Keratinocyte (primary cell): ENCODE measurements at regions not wholly inside any gene's neighbourhood (a gene's known extent, or its start where the extent isn't known, plus 50 kb on each side); places are given as distances from the start of the nearest gene placed in this dataset.

Experiments used
- DNase-seq: peaks from one replicate; pipeline ENCODE4 v3.0.0-alpha.2; 2011; ENCODE audit warnings: low read depth, missing footprints, low spot score
- FAIRE-seq: peaks from 2 replicates; lab custom pipeline; 2011; peaks lifted over from hg19 to GRCh38; lab: Jason Lieb, UNC
- H2AFZ ChIP-seq: 2 replicates; pipeline ENCODE4 v1.6.0; 2012; ENCODE audit warnings: low read length, control low read depth, inconsistent platforms; ENCODE audit not compliant: control insufficient read depth
- H3K27ac ChIP-seq: 2 replicates; pipeline ENCODE4 v1.5.1; 2011; ENCODE audit warnings: low read length; ENCODE audit not compliant: control insufficient read depth, insufficient read depth
- H3K27me3 ChIP-seq: 3 replicates; pipeline ENCODE4 v1.6.0; 2011; ENCODE audit warnings: low read length; ENCODE audit not compliant: control insufficient read depth, insufficient read depth; ENCODE audit errors: extremely low read depth
- H3K36me3 ChIP-seq, 2 experiments: 2 replicates in 1 of 2; 3 replicates in 1 of 2; pipeline ENCODE4 v1.5.1; 2011; ENCODE audit warnings: low read length in 2 of 2, mild to moderate bottlenecking in 1 of 2; ENCODE audit not compliant: control insufficient read depth in 2 of 2, insufficient read depth in 2 of 2; ENCODE audit errors: extremely low read depth in 1 of 2
- H3K4me1 ChIP-seq: 3 replicates; pipeline ENCODE4 v1.5.1; 2011; ENCODE audit warnings: low read length; ENCODE audit not compliant: control insufficient read depth, insufficient read depth; ENCODE audit errors: extremely low read depth
- H3K4me2 ChIP-seq: 3 replicates; pipeline ENCODE4 v1.6.0; 2011; ENCODE audit warnings: low read depth, low read length; ENCODE audit not compliant: control insufficient read depth, insufficient read depth; ENCODE audit errors: extremely low read depth
- H3K4me3 ChIP-seq, 3 experiments: fragments of 200-600 bp in 1 of 3; sonication (generic) in 1 of 3; 2 replicates in 2 of 3; 3 replicates in 1 of 3; pipeline ENCODE4 v1.5.1; 2011 to 2016; ENCODE audit warnings: low read length in 3 of 3, mild to moderate bottlenecking in 3 of 3, control low read depth in 2 of 3, inconsistent platforms in 1 of 3, low read depth in 1 of 3, mixed read lengths in 1 of 3, mixed run types in 1 of 3, moderate library complexity in 1 of 3; ENCODE audit not compliant: control insufficient read depth in 2 of 3, insufficient read depth in 2 of 3; ENCODE audit errors: extremely low read depth in 1 of 3
- H3K79me2 ChIP-seq: 2 replicates; pipeline ENCODE4 v1.6.0; 2012; ENCODE audit warnings: low read length; ENCODE audit not compliant: control insufficient read depth, insufficient read depth
- H3K9ac ChIP-seq: 3 replicates; pipeline ENCODE4 v1.6.0; 2011; ENCODE audit warnings: low read length; ENCODE audit not compliant: control insufficient read depth, insufficient read depth; ENCODE audit errors: extremely low read depth
- H3K9me1 ChIP-seq: 3 replicates; pipeline ENCODE4 v1.6.0; 2011; ENCODE audit warnings: low read length; ENCODE audit not compliant: control insufficient read depth, insufficient read depth; ENCODE audit errors: extremely low read depth
- H3K9me3 ChIP-seq: 2 replicates; pipeline ENCODE4 v1.5.1; 2012; ENCODE audit warnings: low read depth, low read length; ENCODE audit not compliant: control insufficient read depth
- H4K20me1 ChIP-seq: 3 replicates; pipeline ENCODE4 v1.6.0; 2011; ENCODE audit warnings: low read length; ENCODE audit not compliant: control insufficient read depth, insufficient read depth; ENCODE audit errors: extremely low read depth
- CTCF ChIP-seq, 3 experiments: IDR thresholded peaks in 1 of 3; conservative IDR thresholded peaks in 1 of 3; optimal IDR thresholded peaks in 1 of 3; 2 replicates in 2 of 3; 3 replicates in 1 of 3; pipeline versions ENCODE3 to v1.5.1; 2011; ENCODE audit warnings: low read length in 3 of 3, mild to moderate bottlenecking in 3 of 3, moderate library complexity in 2 of 3, control low read depth in 1 of 3, inconsistent platforms in 1 of 3; ENCODE audit not compliant: insufficient read depth in 2 of 3; ENCODE audit errors: extremely low read depth in 1 of 3
- EZH2 ChIP-seq: IDR thresholded peaks from one replicate; pipeline ENCODE4 v1.6.1; 2012; ENCODE audit warnings: inconsistent platforms, mild to moderate bottlenecking, low read length, moderate library complexity
- dilution Hi-C: fragments of 300-500 bp; cut with MboI; formaldehyde crosslinking; loops from one replicate; pipeline ENCODE4 v1.7.0; 2020; ENCODE audit warnings: low sequenced_read_pairs; ENCODE audit not compliant: extremely low pct_ligation_motif_present

- Histone ChIP-seq H4K20me1 (no peaks in the 10 kb centered on the region), H3K9me1 (no peaks in the 10 kb centered on the region), H3K27me3 (no peaks in the 10 kb centered on the region), H3K9me3 (no peaks in the 10 kb centered on the region), H3K4me2 (no peak overlapping the region), H3K36me3 (no peaks in the 10 kb centered on the region), H3K27ac (no peak overlapping the region), H3K9ac (no peak overlapping the region), H3K4me3 (no peak overlapping the region), H2AFZ (no peak overlapping the region), H3K79me2 (no peaks in the 10 kb centered on the region), H3K4me1 (no peaks in the 10 kb centered on the region)
- no peak for DNase-seq
- dilution Hi-C loops, result no loop called here
- FAIRE-seq, result no peak
- no peak for TF ChIP-seq CTCF (optimal IDR thresholded peaks at IDR 0.05 in 1 of 3, IDR thresholded peaks at IDR 0.05 in 1 of 3, conservative IDR thresholded peaks at IDR 0.05 in 1 of 3; ENCODE audit: extremely low read depth in 1 of 3, insufficient read depth in 2 of 3, low read length in 3 of 3)
These were observed 212.3 kb downstream of the COX18 start for GRCh38 chr4:72857216-72857615.

- H4K20me1 ChIP-seq, result no peaks in the 10 kb centered on the region
- H3K4me1 ChIP-seq, result no peaks in the 10 kb centered on the region
- no peaks in the 10 kb centered on the region for H3K9me3 ChIP-seq
- H3K4me2 ChIP-seq, result no peak overlapping the region
- no peaks in the 10 kb centered on the region for H3K9me1 ChIP-seq
- H2AFZ ChIP-seq, result no peak overlapping the region
- FAIRE-seq, result no peak
- no peak overlapping the region for H3K27ac ChIP-seq
- H3K4me3 ChIP-seq, result no peak overlapping the region
- no peaks in the 10 kb centered on the region for H3K36me3 ChIP-seq
- dilution Hi-C loops, result no loop called here
- DNase-seq, result no peak
- no peaks in the 10 kb centered on the region for H3K79me2 ChIP-seq
- H3K9ac ChIP-seq, result no peak overlapping the region
- TF ChIP-seq CTCF (optimal IDR thresholded peaks at IDR 0.05 in 1 of 3, IDR thresholded peaks at IDR 0.05 in 1 of 3, conservative IDR thresholded peaks at IDR 0.05 in 1 of 3; ENCODE audit: extremely low read depth in 1 of 3, insufficient read depth in 2 of 3, low read length in 3 of 3), result no peak
- no peak for TF ChIP-seq EZH2
- no peaks in the 10 kb centered on the region for H3K27me3 ChIP-seq
These were observed 223.0 kb downstream of the COX18 start for GRCh38 chr4:72846280-72847111.
